Progenitor cell of endocrine pancreas (in vitro differentiated cells): ENCODE measurements at regions not wholly inside any gene's neighbourhood (a gene's known extent, or its start where the extent isn't known, plus 50 kb on each side); places are given as distances from the start of the nearest gene placed in this dataset.

ENCODE experiments used
- DNase-seq: peaks from one replicate; pipeline ENCODE4 v3.0.0; 2021; ENCODE audit warnings: low spot score; ENCODE audit not compliant: unreplicated experiment
- H3K27ac Mint-ChIP-seq: 2 replicates; pipeline ENCODE4 v1.8.0; 2021; ENCODE audit warnings: mild to moderate bottlenecking, moderate library complexity, mixed read lengths
- H3K27me3 Mint-ChIP-seq: 2 replicates; pipeline ENCODE4 v1.8.0; 2021; ENCODE audit warnings: mixed read lengths
- H3K36me3 Mint-ChIP-seq: 2 replicates; pipeline ENCODE4 v1.8.0; 2022; ENCODE audit warnings: mixed read lengths; ENCODE audit not compliant: insufficient read depth
- H3K4me1 Mint-ChIP-seq: 2 replicates; pipeline ENCODE4 v1.8.0; 2021; ENCODE audit warnings: low read depth, mixed read lengths
- H3K4me3 Mint-ChIP-seq: 2 replicates; pipeline ENCODE4 v1.8.0; 2021; ENCODE audit warnings: low read depth, mild to moderate bottlenecking, moderate library complexity, mixed read lengths
- H3K9me3 Mint-ChIP-seq: 2 replicates; pipeline ENCODE4 v1.8.0; 2021; ENCODE audit warnings: low read depth, mixed read lengths
- CTCF ChIP-seq: fragments of 200-600 bp; sonication (generic); IDR thresholded peaks from one replicate; pipeline ENCODE4 v1.5.0; 2021; ENCODE audit warnings: antibody characterized with exemption, mild to moderate bottlenecking; ENCODE audit not compliant: unreplicated experiment

- Mint-ChIP-seq H3K36me3 (no peaks in the 10 kb centered on the region), H3K4me3 (no peak overlapping the region), H3K4me1 (no peaks in the 10 kb centered on the region), H3K27me3 (no peaks in the 10 kb centered on the region), H3K9me3 (peaks cover 8% of the 10 kb centered on the region), H3K27ac (no peak overlapping the region)
- no peak for TF ChIP-seq CTCF
- no peak for DNase-seq
Observed at GRCh38 chr5:99331061-99331460, 402.3 kb upstream of the CHD1 start.

- no peak for DNase-seq
- Mint-ChIP-seq H3K4me1 (peaks cover 2% of the 10 kb centered on the region), H3K27ac (no peak overlapping the region), H3K36me3 (peaks cover 5% of the 10 kb centered on the region), H3K27me3 (no peaks in the 10 kb centered on the region), H3K9me3 (peaks cover 13% of the 10 kb centered on the region), H3K4me3 (no peak overlapping the region)
- peak; percentile 19 for TF ChIP-seq CTCF
Observed at GRCh38 chr5:99320436-99320835, 391.6 kb upstream of the CHD1 start.

- Mint-ChIP-seq H3K27me3 (no peaks in the 10 kb centered on the region), H3K9me3 (peaks cover 5% of the 10 kb centered on the region), H3K4me1 (peaks cover 1% of the 10 kb centered on the region), H3K4me3 (no peak overlapping the region), H3K27ac (no peak overlapping the region), H3K36me3 (peaks cover 2% of the 10 kb centered on the region)
- TF ChIP-seq CTCF, result no peak
- no peak for DNase-seq
Observed at GRCh38 chr5:99317136-99317535, 388.3 kb upstream of the CHD1 start.

GRCh38 chr5:99316484-99316883 lies 387.7 kb upstream of the CHD1 start:
- Mint-ChIP-seq H3K4me3 (no peak overlapping the region), H3K4me1 (peaks cover 1% of the 10 kb centered on the region), H3K27me3 (no peaks in the 10 kb centered on the region), H3K27ac (no peak overlapping the region), H3K9me3 (peaks cover 5% of the 10 kb centered on the region), H3K36me3 (peaks cover 2% of the 10 kb centered on the region)
- no peak for DNase-seq
- no peak for TF ChIP-seq CTCF

- peaks cover 5% of the 10 kb centered on the region for H3K9me3 Mint-ChIP-seq
Observed at GRCh38 chr5:99315413-99316183, 386.8 kb upstream of the CHD1 start.

More at GRCh38 chr5:99315413-99316183, 386.8 kb upstream of the CHD1 start:
- Mint-ChIP-seq H3K27ac (no peak overlapping the region), H3K27me3 (no peaks in the 10 kb centered on the region), H3K4me1 (peaks cover 1% of the 10 kb centered on the region), H3K4me3 (no peak overlapping the region), H3K36me3 (peaks cover 2% of the 10 kb centered on the region)
- TF ChIP-seq CTCF, result no peak
- DNase-seq, result no peak
